HTR-8/SVneo (cell line): ENCODE measurements at regions not wholly inside any gene's neighbourhood (a gene's known extent, or its start where the extent isn't known, plus 50 kb on each side); places are given as distances from the start of the nearest gene placed in this dataset.

Experiments
- DNase-seq: peaks from one replicate; pipeline ENCODE4 v3.0.0; 2011; ENCODE audit warnings: low spot score, mixed read lengths; ENCODE audit not compliant: insufficient read length
- FAIRE-seq: peaks from 2 replicates; lab custom pipeline; 2011; peaks lifted over from hg19 to GRCh38; lab: Jason Lieb, UNC

DNA sequence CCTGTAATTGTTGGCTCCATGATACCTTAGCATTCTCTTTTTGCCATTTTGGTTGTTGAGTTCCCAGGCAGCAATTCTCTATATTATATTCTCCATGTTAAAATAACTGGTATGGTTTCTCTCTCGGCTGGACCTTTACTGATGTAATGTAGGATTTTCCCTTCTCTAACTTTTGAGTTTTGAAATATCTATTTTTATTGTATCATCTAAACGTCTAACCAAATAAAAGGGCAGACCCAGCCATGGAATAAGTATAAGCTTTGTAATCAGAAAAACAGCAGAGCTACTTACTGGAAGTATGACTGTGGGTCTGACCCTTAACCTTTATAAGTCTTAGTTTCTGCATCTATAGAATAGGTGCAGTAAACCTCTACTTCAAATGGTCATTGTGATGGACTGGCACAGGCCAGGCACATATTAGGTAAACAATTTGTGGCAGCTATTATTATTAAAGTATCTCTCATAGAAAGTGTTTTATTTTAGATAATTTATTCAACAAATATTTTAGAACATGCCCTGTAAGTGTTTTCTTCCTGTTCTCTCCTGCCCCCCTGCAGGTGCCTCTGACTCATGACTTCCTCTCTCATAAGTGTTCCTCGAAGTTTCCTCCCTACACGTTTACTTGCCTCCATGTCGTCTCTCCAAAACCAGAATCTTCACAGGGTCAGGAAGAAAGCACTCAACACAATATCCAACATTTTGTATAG lies 224.9 kb upstream of the FGGY start:
- FAIRE-seq (no peak), DNase-seq (no peak)

DNA sequence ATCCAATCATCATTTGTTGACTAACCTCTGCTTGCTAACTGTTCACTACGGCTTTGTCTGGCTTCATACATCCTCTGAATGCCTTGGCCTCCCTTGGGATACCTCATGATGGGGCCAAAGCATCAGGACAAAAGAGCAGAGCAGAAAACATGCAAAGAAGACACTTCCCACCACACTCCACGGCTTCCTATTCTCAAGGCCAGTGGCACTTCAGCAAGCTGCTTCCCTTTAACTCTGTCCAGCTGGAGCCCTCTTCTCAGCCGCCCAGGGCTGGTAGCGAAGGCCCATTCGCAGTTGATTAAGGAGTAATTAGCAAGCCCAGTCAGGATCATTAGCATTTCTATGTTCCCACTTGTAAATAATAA lies 224.3 kb upstream of the FGGY start:
- no peak for DNase-seq
- no peak for FAIRE-seq

DNA sequence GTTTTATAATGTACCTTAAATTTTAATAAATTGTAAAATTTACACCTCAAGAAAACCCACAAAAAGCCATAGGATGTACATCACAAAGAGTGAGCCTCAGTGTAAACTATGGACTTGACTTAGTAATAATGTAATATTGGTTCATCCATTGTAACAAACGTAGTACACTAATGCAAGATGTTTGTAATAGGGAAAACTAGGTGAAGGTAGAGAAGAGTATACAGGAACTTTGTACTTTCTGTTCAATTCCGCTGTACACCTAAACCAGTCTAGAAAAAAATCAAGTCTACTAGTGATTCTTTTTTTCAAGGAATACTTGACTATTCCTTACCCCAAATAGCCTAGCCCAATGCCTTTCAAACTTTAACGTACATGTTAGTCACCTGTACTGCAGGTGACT lies 222.3 kb upstream of the FGGY start:
- FAIRE-seq: no peak
- DNase-seq: no peak

DNA sequence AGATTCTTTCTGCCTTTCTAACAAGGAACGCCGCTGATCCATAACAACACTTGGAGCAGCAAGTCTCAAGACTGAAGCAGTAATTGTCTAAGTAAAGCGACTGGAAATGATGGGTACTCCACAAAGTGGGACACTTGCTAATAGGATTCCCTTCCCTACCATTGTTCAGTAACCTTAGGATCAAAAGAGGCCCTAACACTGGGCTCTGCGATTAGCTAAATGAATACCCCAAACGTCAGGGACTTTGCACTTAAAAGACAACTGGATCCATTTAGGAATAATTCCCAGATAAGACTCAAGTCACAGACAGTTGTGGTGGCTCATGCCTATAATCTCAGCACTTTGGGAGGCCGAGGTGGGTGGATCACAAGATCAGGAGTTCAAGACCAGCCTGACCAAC lies 221.9 kb upstream of the FGGY start:
- FAIRE-seq (no peak), DNase-seq (no peak)

DNA sequence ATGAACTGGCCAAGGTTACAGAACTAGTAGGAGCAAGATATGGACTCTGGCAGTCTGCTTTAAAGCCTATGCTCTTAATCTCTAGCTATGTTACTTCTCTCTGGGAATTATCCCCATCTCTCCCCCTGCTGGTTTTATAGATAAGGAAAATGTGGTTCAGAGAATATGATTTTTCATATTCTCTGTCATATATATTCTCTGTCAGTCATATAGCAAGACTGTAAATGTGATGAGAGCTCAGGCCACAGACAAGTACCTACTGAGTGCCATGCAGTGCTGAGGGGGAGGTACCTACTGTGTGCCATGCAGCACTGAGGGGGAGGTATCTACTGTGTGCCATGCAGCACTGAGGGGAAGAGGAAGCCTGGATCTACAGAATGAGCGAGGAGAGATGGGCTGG lies 220.3 kb upstream of the FGGY start:
- FAIRE-seq (no peak), DNase-seq (peak; percentile 13)

DNA sequence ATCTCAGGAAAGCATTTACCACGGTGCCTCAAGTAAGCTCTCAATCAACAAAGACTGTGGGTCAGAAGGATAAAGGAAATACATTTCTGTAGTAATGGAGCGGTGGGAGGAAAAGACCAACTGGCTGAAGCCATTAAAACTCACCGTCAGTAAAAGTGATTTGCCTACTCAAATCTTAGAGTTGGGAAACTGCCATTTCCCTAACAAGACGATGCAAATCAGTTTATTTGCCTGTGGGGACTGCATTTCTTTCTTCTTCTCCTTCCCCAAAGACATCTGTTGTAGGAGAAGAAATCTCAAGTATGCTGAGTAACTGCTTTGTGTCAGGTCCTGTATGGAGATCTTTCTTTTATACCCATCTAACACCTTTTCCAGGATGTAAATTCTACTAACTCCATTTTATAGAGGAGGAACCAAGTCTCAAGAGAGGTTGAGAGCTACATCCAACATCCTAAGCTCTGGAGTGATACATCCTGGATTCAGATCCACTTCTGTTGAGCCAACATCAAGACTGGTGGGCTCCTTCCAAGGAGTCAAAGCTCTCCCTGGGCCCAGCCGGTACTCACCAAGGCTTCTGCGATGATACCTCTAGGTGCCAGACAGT lies 219.3 kb upstream of the FGGY start:
- FAIRE-seq: no peak
- DNase-seq: no peak

DNA sequence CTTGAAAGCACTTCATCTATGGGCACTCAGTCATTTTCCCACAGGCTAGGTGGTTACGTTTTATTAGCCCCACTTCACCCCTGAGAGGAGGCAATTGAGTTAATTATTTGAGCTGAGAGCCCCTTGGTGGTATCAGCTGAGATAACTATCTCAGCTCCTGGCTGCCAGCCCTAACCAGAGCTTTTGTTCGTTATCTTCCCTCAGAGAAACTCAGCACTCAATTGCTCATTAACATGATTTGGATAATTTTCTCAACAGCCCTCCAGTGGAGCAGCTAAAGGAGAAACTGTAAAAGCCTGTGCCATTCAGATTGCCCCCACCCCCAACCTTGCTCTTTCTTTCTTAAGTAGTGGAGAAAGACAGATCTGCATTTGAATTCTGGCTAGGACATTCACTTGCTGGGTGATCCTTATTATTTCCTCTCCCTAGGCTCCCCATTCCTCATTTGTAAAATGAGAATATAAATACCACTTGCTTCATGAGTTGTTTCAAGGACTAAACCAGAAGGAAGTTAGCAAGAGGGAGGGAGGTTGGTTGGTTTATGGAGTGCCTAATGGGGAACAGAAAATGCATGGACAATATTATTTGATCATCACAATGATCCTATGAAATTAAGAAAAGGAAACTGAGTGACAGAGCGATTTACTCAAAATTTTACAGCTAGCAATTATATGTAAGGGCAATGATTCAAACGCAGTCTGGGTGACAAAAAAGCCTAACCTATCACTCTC lies 218.7 kb upstream of the FGGY start:
- FAIRE-seq (no peak), DNase-seq (no peak)

DNA sequence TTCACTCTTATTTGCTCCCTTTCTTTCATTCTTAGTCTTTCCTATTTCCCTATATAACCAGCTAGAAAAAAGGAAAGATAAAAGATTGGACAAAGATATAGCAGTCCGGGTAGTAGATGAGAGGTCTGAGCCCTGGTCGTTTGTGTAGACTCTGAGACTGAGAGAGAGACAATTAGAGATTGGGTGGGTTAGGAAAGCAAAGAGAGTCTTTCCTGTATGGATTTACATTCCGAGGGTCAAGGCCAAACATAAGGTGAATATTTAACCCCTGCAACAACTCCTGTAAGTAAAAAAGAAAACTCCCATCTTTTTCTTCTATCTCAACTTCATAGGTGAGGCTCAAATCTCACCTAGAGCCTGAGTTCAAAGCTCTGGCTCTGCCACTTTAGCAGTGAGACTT lies 218.0 kb upstream of the FGGY start:
- DNase-seq (no peak), FAIRE-seq (no peak)

DNA sequence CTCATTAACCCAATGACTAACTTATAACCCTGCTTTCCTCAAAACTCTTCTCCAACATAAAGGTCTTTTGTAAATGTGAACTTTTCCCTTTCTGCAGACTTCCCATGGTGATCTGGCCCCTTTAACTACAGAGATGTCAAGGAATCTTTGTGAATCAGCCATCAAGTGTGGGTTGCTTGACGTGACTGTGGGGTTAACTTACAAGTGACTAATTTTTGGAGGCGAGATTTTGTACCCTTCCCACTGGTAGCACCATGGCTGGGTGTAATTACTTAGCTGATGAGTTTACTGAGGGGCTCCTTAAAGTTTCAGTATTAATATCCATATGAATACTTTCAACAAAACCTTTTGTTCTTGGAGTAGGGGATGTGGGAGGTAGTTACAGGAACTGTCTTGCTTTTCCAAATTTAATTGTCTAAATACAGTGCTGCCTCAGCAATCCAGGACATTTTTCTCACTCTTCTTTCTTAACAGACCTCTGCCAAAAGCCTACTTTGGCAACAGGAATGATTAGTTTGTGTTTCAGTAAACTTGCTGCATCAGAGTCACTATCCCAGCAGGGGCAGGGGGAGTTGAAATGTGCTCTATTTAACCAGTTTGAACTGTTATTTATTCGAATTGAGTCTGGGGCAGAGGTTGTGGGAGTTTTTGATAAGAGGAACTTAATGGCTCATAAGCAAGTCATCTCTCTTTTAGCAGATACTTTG lies 217.3 kb upstream of the FGGY start:
- DNase-seq (no peak), FAIRE-seq (no peak)

DNA sequence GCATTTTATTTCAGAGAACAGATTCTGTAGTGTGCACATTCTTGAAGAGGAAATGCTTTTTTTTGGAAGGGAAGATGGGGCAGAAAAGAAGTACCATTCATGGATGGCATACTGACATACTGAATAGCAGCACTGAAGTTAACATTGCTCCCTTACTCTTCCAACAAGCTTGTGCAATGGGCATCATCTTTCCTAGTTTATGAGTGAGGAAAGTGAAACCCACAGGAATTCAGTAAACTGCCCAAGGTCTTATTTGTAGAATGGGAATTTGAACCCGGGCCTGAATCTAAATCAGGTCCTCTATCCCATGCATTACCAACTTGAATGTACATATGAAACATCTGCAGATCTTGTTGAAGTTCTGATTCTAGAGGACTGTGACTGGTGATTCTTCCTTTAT lies 215.7 kb upstream of the FGGY start:
- FAIRE-seq (no peak), DNase-seq (no peak)

DNA sequence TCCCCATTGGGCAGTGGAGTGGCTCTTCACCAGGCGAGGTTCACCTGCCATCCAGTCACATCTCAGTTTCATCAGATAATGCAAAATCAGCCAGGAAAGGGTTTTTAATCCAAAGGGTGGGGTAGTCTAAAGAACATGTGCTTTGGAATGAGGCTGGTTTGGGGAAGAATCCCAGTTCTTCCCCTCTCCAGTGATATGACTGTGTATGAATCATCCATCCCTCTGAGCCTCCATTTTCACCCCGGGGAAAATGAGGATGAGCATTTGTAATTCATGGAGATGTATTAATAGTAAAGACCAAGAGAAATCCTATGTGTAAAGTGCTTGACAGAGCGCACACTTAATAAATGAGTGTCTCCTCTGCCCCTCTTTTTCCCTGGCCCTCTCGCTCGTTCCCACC lies 215.1 kb upstream of the FGGY start:
- DNase-seq (no peak), FAIRE-seq (no peak)

DNA sequence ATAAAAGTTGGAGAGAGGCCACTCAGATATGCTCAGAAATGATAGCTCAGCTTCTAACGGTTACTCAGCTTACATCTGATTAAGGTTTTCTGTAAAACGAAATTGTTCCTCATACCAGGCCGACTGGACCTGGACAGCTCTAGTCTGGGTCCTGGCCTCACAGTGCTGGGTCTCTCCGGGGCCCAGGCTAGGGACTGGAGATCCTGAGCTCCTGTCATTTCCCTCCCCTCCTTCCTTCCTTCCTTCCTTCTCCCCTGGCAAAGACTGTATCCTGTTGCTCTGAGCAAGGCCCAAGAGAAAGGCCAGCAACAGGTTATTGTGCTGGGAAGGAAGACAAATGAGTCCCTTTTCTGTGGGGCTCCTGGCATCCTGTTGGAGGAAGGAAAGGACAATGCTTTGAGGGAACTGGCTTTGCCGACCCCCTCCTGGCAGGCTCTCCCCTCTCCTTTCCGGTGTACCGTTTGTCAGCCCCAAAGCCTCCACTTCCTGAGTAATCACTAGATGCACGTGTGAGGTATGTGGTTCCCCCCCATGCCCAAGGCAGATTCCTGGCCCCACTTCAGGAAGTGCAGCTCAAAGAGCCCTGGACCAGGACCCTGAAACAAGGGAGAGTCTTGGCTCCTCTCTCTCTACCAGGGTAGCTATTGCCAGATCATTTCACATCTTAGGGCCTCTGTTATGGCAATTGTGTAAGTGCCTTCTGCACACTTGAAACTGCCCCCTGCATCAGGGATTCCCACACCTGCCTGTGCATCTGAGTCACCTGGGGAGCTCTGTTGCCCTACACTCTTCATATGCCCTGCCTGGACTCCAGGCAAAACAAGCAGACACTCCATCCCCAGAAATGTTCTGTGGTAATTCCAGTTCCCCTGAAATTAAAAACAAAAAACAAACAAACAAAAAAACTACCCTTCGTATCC lies 212.7 kb upstream of the FGGY start:
- FAIRE-seq: no peak
- DNase-seq: peak; percentile 15

DNA sequence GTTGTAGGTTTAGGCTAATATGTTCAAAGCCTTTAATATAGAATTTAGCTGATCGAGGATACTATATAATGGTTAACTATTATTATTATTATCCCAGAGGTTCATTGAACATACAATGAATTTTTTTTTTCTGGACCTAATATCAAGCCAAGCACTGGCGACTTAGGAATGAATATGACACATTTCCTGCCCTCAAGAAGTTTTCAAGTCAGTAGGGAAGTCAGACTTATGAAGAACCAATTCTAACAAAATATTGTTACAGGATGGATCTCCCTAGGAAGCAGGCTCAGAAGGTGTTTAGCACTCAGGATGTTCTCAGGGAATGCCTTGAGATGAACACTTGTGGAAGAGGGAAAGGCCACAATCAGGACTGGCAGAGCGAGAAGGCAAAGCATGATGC lies 211.8 kb upstream of the FGGY start:
- FAIRE-seq (no peak), DNase-seq (no peak)

DNA sequence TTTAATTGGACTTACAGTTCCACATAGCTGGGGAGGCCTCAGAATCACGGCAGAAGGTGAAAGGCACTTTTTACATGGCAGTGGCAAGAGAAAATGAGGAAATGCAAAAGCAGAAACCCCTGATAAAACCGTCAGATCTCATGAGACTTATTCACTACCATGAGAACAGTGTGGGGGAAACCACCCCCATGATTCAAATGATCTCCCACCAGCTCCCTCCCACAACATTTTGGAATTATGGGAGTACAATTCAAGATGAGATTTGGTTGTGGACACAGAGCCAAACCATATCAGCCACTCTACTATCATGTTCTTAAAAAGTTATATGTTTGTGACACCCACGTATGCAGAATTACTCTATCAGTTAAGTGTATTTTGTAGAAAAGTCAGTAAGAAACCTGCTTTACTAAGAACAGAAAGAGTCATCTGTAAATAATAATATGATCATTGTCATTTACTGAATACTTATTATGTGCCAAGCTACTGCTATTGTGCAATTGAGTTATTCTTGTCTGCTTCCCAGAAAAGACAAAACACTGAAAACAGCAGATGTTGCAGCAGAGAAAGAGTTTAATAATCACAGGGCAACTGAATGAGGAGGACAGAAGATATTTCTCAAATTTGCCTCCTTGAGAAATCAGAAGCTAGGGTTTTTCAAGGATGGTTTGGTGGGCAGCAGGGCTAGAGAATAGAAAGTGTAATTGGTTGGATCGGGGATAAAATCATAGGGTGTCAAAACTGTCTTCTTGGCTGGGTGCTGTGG lies 207.7 kb upstream of the FGGY start:
- FAIRE-seq (no peak), DNase-seq (no peak)

DNA sequence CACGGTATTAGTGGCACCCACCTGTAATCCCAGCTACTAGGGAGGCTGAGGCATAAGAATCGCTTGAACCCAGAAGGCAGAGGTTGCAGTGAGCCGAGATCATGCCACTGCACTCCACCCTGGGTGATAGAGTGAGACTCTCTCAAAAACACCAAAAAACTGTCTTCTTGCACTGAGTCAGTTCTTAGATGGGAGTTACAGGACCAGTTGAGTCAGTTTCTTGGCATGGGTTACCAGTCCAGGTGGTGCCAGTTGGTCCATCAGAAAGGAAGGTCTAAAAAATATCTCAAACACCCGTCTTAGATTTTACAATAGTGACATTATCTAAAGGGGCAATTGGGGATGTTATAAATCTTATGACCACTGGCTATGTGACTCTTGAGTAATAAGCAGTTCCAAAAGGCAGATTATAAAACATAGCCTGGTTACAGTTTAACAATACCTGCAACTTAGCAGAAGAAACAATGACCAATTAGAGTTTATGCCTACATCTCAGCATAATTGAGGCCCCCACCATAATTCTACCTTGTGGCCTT lies 206.9 kb upstream of the FGGY start:
- DNase-seq (no peak), FAIRE-seq (no peak)

DNA sequence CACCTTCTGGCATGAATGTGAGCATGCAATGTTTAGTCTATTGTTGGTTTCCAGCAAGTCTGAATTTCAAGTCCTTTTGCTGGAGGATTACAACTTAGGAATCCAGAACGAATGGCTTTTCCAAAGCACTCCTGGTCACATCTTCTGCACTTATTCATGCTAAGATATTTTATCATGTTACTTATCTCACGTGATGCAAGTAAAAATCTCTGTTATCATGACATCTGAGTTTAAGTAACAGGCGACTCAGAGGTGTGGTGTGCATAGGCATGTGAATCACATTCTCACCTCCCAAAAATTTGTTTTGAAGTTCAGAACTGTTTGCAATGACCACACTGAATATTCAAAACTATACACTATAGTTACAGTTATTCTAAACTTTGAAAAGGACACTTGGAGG lies 204.8 kb upstream of the FGGY start:
- DNase-seq (no peak), FAIRE-seq (no peak)

DNA sequence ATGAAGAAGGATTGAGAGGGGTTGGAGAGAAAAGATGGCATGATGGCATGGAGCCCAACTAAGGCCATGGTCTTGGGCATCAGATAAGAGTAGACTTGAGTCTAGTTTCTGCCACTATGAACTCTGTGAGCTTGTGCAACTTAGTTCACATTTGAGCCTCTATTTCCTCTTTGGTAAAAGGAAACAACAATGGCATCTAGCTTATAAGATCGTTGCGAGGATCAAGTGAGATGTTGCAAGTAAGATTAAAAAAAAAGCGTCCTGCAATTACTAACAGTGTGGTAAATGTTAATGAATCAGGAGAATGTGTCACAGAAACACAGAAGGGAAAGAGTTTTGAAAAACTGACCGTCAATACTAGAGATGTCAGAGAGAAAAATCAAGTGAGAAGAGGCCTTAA lies 202.9 kb upstream of the FGGY start:
- DNase-seq: no peak
- no peak for FAIRE-seq

DNA sequence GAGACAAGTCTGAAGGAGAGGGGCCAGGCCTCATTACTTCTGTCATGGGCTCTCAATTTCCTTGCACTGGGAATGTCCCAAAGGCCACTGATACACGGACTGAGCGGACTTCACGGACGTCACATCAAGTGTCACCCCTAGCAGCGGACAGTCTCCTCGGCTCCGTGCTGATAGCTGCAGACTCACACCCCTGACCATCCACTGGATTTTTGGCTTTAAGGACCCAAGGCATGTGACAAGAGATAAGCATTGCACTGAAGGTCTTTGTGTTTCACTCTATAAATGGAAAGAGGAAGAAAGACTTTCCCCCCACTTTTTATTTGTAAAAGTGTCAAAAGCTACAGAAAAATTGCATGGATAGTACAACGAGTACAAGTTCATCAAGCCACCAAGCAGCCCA lies 200.4 kb upstream of the FGGY start:
- no peak for DNase-seq

DNA sequence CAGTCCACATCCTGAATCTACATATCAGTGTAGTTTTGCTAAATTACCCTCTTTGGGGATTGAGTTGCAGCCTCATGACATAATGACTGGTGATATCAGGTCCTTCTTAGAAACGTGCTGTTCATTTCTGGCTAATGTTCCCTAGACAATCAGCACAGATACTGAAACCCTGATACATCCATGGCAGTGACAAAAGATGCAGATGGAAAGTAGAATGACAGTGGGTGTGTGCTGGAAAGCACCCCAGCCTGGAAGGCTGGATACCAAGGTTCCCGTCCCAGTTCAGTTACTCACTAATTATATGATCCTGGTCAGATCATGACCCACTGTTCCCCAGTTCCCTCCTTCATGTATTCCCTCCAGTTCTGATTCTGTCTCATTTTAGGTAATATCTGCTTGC lies 198.2 kb upstream of the FGGY start:
- DNase-seq (no peak), FAIRE-seq (no peak)

More for the DNA sequence above, 200.4 kb upstream of the FGGY start:
- no peak for FAIRE-seq
